GM18511 (cell line): ENCODE measurements at regions not wholly inside any gene's neighbourhood (a gene's known extent, or its start where the extent isn't known, plus 50 kb on each side); places are given as distances from the start of the nearest gene placed in this dataset.
"Not testable (repeated sequence)": the region's sequence is repeated elsewhere in the genome, so short reads cannot be mapped to it uniquely, and the experiment has no call there.

Source experiments
- ATAC-seq: cut with Tn5 transposase; IDR thresholded peaks from one replicate; pipeline ENCODE4 v1.9.1; 2021; ENCODE audit warnings: mild to moderate bottlenecking, moderate library complexity; ENCODE audit not compliant: unreplicated experiment

DNA sequence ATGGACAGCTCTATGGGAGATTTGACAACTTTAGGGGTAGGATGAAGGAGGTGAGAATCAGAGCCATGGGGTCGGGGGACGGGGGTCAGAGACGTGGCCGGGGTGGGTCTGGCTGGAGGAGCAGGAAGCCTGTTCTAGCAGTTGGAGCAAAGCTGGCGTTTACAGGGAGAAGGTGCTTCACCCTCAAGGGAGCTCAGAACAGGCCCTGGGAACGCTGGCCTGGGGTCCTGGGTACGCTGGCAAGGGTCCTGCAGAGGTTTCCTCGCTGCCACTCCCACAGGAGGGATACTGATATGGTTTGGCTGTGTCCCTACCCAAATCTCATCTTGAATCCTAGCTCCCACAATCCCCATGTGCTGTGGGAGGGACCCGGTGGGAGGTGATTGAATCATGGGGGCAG is 205.0 kb upstream of the ARL4C start:
- no peak for ATAC-seq

- ATAC-seq = no peak
These were observed 204.5 kb upstream of the ARL4C start for GRCh38 chr2:234701421-234701820.

DNA sequence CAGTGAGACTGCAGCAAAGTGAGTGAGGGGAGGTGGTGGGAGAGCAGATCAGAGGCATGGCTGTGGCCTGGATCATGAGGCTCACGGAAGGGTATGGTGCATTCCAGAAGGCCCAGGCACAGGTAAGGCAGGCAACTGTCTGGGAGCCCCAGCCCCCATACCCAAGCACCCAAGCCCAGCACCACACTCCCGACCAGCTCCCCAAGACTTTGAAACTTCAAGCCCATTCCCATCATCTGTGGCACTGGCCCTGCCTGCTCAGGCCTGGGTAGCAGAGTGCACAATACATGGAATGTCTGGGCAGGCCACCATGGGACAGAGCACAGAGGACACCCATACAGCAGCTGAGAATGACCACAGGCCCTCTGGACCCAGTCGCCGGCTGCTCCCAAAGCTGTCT is 202.6 kb upstream of the ARL4C start:
- no peak for ATAC-seq

GRCh38 chr2:234697300-234697876 is 200.5 kb upstream of the ARL4C start:
- not testable (repeated sequence) for ATAC-seq

DNA sequence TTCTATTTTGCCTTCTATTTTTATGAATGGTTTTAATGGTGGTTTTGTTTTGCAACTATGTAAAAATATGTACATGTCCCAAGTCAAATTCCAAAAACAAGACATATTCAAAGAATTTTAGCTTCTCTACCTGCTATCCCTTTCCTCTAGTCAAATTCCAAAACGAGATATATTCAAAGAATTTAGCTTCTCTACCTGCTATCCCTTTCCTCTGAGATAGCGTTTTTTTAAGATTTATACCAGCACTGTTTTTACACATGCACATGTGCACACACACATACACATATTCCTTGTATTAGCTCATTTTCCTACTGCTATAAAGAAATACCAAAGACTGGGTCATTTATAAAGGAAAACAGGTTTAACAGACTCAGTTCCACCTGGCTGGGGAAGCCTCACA is 199.1 kb upstream of the ARL4C start:
- no peak for ATAC-seq

GRCh38 chr2:234694244-234695013 is 197.5 kb upstream of the ARL4C start:
- ATAC-seq = no peak

- not testable (repeated sequence) for ATAC-seq
These were observed 196.9 kb upstream of the ARL4C start for GRCh38 chr2:234693681-234694190.

- ATAC-seq = not testable (repeated sequence)
These were observed 196.3 kb upstream of the ARL4C start for GRCh38 chr2:234693191-234693590.

DNA sequence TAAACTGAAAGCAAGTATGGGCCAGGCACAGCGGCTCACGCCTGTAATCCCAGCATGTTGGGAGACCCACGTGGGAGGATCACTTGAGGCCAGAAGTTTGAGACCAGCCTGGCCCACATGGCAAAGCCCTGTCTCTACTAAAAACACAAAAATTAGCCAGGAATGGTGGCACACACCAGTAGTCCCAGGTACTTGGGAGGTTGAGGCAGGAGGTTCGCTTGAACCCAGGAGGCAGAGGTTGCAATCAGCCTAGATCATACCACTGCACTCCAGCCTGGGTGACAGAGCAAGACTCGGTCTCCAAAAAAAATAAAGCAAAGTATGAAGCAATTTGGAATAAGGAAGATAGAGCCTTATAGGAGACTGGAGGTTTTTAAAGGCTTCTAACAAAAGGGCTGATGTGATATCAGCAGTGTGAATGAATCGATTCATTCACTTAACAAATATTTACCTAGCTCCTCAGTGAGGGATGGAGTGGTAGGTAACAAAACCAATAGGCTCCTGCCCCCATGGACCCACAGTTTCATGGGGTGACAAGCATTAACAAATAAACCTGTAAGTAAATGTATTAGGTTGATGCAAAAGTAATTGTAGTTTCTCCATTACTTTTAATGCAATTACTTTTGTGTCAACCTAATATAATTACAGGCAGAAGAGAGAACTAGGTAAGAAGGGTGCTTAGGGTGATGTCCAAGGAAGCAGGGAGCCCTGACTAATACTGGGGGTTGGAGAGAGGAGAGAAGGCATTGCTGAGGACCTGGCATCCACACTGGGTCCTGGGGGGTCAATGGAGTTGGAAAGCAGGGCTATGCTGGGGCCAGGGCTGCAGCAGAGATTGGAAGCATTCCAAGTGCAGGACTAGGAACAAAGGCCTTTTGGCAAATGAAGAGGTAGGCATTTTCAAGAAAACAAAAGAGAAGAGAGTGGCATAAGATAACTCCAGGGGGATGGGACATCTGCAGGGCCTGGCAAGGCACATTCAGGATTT is 195.4 kb upstream of the ARL4C start:
- no peak for ATAC-seq

- ATAC-seq = no peak
These were observed 194.3 kb upstream of the ARL4C start for GRCh38 chr2:234691214-234691575.

GRCh38 chr2:234690569-234691213 is 193.8 kb upstream of the ARL4C start:
- ATAC-seq = no peak

GRCh38 chr2:234689911-234690379 is 193.1 kb upstream of the ARL4C start:
- ATAC-seq = no peak

GRCh38 chr2:234687718-234688475 is 191.0 kb upstream of the ARL4C start:
- no peak for ATAC-seq

DNA sequence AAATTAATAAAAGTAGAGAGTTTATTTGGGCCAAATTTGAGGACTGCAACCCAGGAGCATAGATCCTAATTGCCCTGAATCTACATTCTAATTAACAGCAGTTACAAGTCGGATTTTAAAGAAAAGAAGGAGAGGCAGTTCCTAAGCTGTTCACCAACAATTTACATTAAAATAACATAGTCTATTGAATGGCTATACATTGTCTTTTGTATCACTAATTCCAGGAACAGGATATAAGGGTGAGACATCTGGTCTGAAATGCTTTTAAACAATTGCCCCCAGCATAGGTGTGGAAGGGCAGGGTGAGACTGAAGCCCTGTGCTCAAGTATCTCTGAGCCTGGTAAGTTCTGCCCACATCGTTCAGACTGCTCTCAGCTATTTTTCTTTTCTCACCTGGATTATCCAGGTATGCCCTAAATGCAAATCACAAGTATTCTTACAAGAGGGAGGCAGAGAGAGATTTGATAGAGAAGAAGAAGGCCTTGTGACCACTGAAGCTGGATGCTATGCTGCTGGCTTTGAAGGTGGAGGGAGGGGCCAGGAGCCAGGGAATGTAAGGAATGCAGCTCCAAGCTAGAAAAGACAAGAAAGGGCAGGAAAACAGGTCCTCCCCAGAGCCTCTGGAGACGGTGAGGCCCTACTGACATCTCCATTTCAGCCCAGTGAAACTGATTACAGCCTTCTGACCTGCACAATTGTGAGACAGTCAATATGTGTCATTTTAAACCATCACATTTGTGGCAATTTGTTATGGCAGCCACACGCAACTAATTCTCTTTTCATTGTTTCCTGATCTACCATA is 189.4 kb upstream of the ARL4C start:
- no peak for ATAC-seq

DNA sequence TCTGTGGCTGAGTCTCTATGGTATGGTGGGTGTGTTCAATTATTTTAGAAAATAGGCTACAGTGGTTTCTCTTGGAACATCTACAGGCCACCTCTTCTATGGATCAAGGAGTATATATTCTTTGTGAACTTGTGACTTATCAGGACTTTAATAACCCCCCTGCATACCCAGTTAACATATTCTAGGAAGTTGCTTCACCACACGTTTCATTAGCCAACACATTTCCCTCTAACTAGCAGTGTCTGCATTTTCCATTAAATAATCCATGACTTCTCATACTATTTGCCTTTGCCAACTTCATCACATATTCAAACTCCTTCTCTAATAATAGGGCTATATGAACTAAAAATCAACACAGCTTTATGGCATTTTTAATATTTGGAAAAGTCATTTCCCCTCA is 187.6 kb upstream of the ARL4C start:
- no peak for ATAC-seq

GRCh38 chr2:234683950-234684349 is 187.1 kb upstream of the ARL4C start:
- ATAC-seq = no peak

DNA sequence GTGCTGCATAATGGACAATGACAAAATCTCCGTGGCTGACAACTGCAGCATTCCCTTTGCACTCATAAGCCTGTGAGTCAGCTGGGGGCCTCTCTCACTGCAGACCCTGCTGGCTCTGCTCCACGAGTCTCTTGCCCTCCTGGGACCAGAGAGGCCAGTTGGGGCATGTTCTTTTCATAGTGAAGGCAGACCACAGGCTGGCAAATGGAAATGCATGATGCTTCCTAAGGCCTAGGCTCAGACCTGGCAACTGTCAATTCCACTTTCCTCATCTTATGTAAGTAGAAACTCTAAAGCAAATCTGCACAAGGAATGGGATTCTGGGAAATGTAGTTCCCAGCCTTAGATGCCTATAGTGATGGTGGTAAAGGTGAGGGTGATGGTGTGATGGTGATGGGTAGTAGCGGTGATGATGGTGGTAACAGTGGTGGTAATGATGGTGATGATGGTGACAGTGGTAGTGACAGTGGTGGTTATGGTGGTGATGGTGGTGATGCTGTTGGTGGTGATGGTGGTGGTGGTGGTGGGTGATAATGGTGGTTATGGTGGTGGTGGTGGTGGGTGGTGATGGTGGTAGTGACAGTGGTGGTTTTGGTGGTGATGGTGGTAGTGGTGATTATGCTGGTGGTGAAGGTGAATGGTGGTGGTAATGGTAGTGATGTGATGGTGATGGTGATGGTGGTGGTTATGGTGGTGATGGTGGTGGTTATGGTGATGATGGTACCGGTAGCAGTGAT is 185.8 kb upstream of the ARL4C start:
- no peak for ATAC-seq
